Muscle of leg (tissue), 3 donors: ENCODE measurements at regions not wholly inside any gene's neighbourhood (a gene's known extent, or its start where the extent isn't known, plus 50 kb on each side); places are given as distances from the start of the nearest gene placed in this dataset.
"Not testable (repeated sequence)": the region's sequence is repeated elsewhere in the genome, so short reads cannot be mapped to it uniquely, and the experiment has no call there.

Experiments used
- DNase-seq: peaks from one replicate; pipeline ENCODE4 v3.0.0; 2013
- H3K27ac ChIP-seq: one replicate; pipeline ENCODE4 v1.5.1; 2013; ENCODE audit warnings: mild to moderate bottlenecking, low read length, control low read depth
- H3K27me3 ChIP-seq: one replicate; pipeline ENCODE4 v1.6.1; 2013; ENCODE audit warnings: low read length; ENCODE audit not compliant: control insufficient read depth, insufficient read depth
- H3K36me3 ChIP-seq: one replicate; pipeline ENCODE4 v1.6.1; 2013; ENCODE audit warnings: low read length; ENCODE audit not compliant: control insufficient read depth, insufficient read depth
- H3K4me1 ChIP-seq: one replicate; pipeline ENCODE4 v1.6.1; 2013; ENCODE audit warnings: low read length; ENCODE audit not compliant: control insufficient read depth, insufficient read depth
- H3K4me3 ChIP-seq: one replicate; pipeline ENCODE4 v1.5.1; 2013; ENCODE audit warnings: low read length, control low read depth
- H3K9me3 ChIP-seq: replicated peaks from 2 replicates; pipeline ENCODE4 v1.6.1; 2013; ENCODE audit warnings: low read depth, low read length; ENCODE audit not compliant: control insufficient read depth
- WGBS: methylation state at CpG from one replicate; pipeline ENCODE4 v1.1.5; 2013; ENCODE audit warnings: missing lambda C conversion rate; ENCODE audit not compliant: insufficient coverage; 5-methylcytosine and 5-hydroxymethylcytosine counted together

DNA sequence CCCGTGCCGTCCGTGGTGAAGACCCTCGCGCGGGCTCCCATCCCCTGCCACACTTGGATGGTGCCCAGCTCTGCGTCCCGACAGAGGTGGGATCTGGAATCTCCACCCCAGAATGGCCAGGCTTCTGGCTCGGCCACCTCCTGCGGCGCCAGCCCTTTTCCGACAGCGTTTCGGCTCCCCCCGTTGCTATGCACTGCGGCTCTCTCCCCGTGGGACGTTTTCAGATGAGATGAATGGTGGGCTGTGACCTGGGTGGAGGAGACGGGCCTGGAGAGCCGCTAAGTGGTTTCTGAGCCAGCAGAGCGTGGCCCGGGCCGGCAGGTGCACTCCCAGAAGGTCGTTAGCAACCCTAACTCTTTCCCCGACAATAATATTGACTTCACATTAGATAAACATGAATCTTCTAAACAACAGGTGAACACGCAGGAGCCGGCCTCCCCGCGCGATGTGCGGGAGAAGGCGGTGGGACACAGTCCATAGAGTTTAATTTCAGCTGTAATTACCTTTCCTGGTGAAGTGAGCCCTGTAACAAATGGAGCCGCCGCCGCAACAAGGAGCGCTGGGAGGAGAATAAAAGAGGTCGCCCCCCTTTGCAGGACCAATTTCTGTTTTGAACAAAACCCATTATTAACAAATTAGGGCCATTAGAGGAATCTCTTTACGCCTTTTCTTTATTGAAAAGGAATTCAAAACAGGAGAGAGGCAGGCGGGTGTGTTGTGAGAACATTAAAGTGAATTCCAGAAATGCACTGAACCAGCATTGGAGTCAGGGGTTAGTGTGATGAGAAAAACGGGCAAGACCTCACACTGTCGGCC is 294.3 kb upstream of the PFKP start:
- no peak overlapping the region for H3K4me3 ChIP-seq
- no peaks in the 10 kb centered on the region for H3K9me3 ChIP-seq
- no peak overlapping the region for H3K27ac ChIP-seq
- H3K36me3 ChIP-seq = no peaks in the 10 kb centered on the region
- peaks cover 12% of the 10 kb centered on the region for H3K27me3 ChIP-seq
- no peak for DNase-seq
- H3K4me1 ChIP-seq = no peaks in the 10 kb centered on the region
- WGBS = 76% methylated on average over 21 of the region's 41 CpGs

DNA sequence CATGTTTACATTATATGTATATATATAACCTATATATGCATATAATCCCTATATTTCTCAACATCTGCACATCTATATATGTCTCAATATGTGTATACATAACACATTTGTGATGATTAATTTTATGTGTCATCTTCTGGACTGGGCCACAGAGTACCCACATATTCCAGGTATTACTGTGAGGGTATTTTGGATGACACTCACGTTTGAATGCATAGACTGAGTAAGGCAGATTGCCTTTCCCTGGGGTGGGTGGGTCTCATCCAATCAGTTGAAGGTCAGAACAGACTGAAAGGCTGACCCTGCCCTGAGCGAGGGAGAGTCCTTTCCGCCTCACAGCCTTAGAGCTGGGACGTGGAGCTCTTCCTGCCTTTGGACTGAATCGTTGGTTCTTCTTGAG is 295.2 kb upstream of the PFKP start:
- Histone ChIP-seq H3K4me1 (no peaks in the 10 kb centered on the region), H3K27ac (no peak overlapping the region), H3K9me3 (no peaks in the 10 kb centered on the region), H3K36me3 (no peaks in the 10 kb centered on the region), H3K4me3 (no peak overlapping the region), H3K27me3 (peaks cover 12% of the 10 kb centered on the region)
- DNase-seq = no peak
- 89% methylated on average over 4 of the region's 5 CpGs for WGBS

DNA sequence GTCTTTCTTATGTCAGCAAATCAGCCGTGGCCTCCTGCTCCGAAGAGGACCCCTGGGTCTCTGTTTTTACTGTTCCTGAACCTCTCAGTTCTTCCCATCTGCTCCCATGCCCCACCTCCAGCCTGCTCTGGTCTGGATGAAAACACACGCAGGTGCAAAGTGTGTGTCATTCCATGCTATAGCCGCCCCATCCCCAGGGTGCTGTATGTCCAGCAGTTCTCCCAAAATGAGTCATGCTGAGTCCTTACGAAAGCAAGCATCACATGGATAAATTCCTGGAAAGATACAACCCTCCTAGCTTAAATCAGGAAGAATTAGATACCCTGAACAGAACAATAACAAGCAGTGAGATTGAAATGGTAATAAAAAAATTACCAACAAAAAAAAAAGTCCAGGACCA is 300.1 kb upstream of the PFKP start:
- H3K9me3 ChIP-seq, H3K4me3 ChIP-seq, H3K36me3 ChIP-seq, H3K27me3 ChIP-seq, H3K27ac ChIP-seq, H3K4me1 ChIP-seq: not testable (repeated sequence)
- peak; percentile 81 for DNase-seq
- 30% methylated on average over 3 of the region's 5 CpGs for WGBS

DNA sequence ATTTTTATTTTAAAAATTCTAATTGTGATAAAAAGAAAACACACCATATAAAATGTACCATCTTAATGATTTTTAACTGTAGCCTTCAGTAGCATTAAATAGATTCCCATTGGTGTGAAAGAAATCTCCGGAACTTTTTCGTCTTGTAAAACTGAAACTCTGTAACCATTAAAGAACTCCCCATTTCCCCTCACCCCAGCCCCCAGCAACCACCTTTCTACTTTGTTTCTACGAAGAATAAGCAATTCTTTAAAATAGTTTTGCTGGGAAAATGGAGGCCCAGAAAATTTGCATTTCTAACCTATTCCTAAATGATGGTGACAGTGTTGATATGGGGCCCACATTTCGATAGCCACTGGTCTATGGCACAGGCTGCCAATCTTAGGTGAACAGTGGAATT is 305.4 kb upstream of the PFKP start:
- WGBS = 100% methylated on average over 1 of the region's 4 CpGs
- H3K27me3 ChIP-seq = no peaks in the 10 kb centered on the region

DNA sequence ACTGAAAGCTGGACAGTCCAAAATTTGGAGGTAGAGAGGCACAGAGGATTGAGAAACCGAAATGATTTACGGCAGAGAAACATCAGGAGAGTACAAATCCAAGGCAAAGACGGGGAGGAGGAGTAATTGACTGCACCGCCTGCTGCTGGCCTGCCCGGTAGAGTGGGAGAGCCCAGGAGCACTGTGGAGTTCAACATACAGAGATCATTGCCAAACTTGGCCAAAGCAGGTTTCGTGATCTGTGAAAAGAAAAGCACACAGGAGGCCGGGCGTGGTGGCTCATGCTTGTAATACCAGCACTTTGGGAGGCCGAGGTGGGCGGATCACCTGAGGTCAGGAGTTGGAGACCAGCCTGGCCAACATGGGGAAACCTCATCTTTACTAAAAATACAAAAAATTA is 306.0 kb upstream of the PFKP start:
- 68% methylated on average over 8 of the region's 10 CpGs for WGBS
- H3K27ac ChIP-seq = no peak overlapping the region
- no peaks in the 10 kb centered on the region for H3K9me3 ChIP-seq
- no peak for DNase-seq
- H3K27me3 ChIP-seq = no peaks in the 10 kb centered on the region
- no peak overlapping the region for H3K4me3 ChIP-seq
- no peaks in the 10 kb centered on the region for H3K4me1 ChIP-seq
- no peaks in the 10 kb centered on the region for H3K36me3 ChIP-seq

More for the DNA sequence above, 305.4 kb upstream of the PFKP start:
- H3K9me3 ChIP-seq = no peaks in the 10 kb centered on the region
- no peaks in the 10 kb centered on the region for H3K4me1 ChIP-seq
- H3K27ac ChIP-seq = no peak overlapping the region
- no peak overlapping the region for H3K4me3 ChIP-seq
- H3K36me3 ChIP-seq = no peaks in the 10 kb centered on the region
- DNase-seq = no peak

DNA sequence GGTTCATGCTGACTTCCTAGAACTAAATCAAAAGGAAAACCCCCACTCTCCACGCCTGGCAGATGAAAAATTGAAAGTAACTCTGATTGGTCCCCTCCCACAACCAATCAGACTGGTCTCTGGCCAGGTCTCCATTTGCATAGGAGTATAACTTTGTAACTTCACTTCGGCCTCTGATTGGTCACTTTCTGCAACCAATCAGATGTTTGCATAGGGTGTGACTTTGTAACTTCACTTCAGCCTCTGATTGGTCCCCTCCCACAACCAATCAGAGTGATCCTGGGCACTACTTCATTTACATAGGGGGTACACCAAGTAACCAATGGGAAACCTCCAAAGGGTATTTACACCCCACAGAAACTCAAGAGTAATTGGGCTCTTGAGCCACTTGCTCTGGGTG is 306.6 kb upstream of the PFKP start:
- DNase-seq = no peak
- 80% methylated on average over 1 of the region's 2 CpGs for WGBS
- H3K4me3 ChIP-seq = no peak overlapping the region
- no peak overlapping the region for H3K27ac ChIP-seq
- H3K4me1 ChIP-seq = no peaks in the 10 kb centered on the region
- H3K27me3 ChIP-seq = no peaks in the 10 kb centered on the region
- no peaks in the 10 kb centered on the region for H3K36me3 ChIP-seq
- H3K9me3 ChIP-seq = no peaks in the 10 kb centered on the region

DNA sequence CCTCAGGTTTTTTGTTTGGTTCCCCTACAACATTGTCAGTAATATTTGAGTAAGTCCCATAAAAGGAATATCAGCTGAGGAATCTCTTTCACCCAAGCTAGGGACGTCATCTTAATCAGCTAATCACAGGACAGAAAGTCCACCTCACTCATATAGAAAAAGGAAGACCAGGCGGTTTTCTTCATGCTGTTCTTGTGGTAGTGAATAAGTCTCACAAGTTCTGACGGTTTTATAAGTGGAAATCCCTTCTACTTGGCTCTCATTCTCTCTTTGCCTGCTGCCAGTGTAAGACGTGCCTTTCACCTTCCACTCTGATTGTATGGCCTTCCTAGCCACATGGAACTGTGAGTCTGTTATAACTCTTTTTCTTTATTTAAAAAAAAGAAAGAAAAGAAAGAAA is 308.1 kb upstream of the PFKP start:
- H3K27me3 ChIP-seq = no peaks in the 10 kb centered on the region
- H3K36me3 ChIP-seq = no peaks in the 10 kb centered on the region
- H3K9me3 ChIP-seq = no peaks in the 10 kb centered on the region
- H3K4me1 ChIP-seq = no peaks in the 10 kb centered on the region
- DNase-seq = no peak
- H3K4me3 ChIP-seq = no peak overlapping the region
- H3K27ac ChIP-seq = no peak overlapping the region
- no CpG with 5 or more reads among the region's 4 CpGs for WGBS

DNA sequence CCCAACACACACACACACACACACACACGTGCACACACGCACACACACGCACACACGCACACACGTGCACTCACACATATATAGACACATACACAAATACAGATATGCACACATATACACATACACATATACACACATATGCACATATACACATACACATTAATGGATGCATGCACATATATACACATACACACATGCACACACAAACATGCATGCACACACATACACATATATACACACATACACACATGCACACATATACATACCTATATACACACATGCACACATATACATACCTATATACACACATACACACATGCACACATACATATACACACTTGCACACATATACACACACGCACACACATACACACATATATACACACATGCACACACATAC is 312.4 kb upstream of the PFKP start:
- no peak overlapping the region for H3K4me3 ChIP-seq
- no peak for DNase-seq
- no peaks in the 10 kb centered on the region for H3K4me1 ChIP-seq
- H3K27me3 ChIP-seq = no peaks in the 10 kb centered on the region
- no peaks in the 10 kb centered on the region for H3K9me3 ChIP-seq
- H3K36me3 ChIP-seq = no peaks in the 10 kb centered on the region
- no peak overlapping the region for H3K27ac ChIP-seq
- WGBS = 49% methylated on average over 6 of the region's 6 CpGs

DNA sequence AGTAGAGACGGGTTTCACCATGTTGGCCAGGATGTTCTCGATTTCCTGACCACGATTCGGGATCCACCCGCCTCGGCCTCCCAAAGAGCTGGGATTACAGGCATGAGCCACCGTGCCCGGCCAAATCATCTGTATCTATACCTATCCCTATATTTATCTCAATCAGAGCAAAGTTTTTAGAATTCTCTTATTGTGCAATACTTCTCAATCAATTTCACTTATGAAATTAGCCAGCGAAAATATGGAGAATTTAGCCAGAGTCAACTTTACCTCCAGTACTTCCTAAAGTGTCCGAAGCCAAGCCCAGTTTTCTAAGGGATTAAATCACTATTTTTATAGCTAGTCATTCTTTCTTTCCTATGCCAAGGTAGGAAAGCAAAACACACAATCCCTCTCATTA is 319.1 kb upstream of the PFKP start:
- Histone ChIP-seq H3K36me3 (no peaks in the 10 kb centered on the region), H3K4me1 (no peaks in the 10 kb centered on the region), H3K9me3 (no peaks in the 10 kb centered on the region), H3K4me3 (no peak overlapping the region), H3K27ac (no peak overlapping the region), H3K27me3 (no peaks in the 10 kb centered on the region)
- DNase-seq = no peak
- WGBS = 97% methylated on average over 9 of the region's 10 CpGs

DNA sequence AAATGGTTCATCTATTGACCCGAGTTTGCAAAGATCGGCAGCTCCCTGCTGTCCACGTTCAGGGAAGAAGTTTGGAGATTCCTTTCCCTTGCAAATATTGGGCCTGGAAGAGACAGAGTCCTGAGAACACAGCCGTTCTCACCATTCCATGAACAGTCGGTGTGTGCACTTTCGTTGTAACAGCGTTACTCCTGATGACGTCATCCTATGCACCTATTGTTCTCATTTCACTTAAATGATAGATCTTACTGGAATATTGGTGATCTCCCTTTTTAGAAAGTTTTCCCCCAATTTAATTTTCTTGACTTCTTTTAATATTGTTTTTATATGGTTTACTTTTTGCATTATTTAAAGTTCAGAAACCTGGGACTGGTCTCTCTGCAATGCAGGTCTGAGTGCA is 320.7 kb upstream of the PFKP start:
- no peak overlapping the region for H3K4me3 ChIP-seq
- H3K4me1 ChIP-seq = no peaks in the 10 kb centered on the region
- H3K9me3 ChIP-seq = no peaks in the 10 kb centered on the region
- no peaks in the 10 kb centered on the region for H3K27me3 ChIP-seq
- H3K36me3 ChIP-seq = no peaks in the 10 kb centered on the region
- H3K27ac ChIP-seq = no peak overlapping the region
- 95% methylated on average over 3 of the region's 8 CpGs for WGBS
- DNase-seq = no peak

DNA sequence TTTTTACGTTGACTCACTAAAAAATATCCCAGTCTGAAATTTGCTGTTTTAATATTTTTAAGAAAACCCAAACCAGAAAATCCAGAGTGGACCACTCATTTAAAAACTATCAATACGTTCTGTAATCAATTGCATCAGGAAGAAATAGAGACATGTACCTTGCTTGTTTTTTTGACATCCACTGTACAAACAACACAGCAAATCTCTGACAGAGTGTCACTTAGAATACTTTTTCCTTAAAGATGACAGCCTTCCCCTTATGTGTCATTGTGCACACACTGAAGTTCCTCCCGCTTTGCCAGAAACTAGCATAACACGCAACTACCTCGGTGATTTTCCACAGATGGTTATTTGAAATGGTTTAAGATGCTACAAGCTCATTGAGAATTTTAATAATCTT is 321.7 kb upstream of the PFKP start:
- H3K27ac ChIP-seq = no peak overlapping the region
- no CpG with 5 or more reads among the region's 5 CpGs for WGBS

More for the DNA sequence above, 321.7 kb upstream of the PFKP start:
- Histone ChIP-seq H3K4me3 (no peak overlapping the region), H3K4me1 (no peaks in the 10 kb centered on the region), H3K27me3 (no peaks in the 10 kb centered on the region), H3K36me3 (no peaks in the 10 kb centered on the region), H3K9me3 (no peaks in the 10 kb centered on the region)
- no peak for DNase-seq
